ENCODE measurements at regions not wholly inside any gene's neighbourhood (a gene's known extent, or its start where the extent isn't known, plus 50 kb on each side); places are given as distances from the start of the nearest gene placed in this dataset.

- H3K4me3 ChIP-seq (ENCODE audit: low read depth, low read length) = no peak overlapping the region
These were observed 925.1 kb upstream of the ATXN7L3B start for GRCh38 chr12:73612551-73612950.

GRCh38 chr12:73623421-73623820 is 914.2 kb upstream of the ATXN7L3B start:
- no peak overlapping the region for H3K4me3 ChIP-seq (ENCODE audit: low read depth, low read length)
- no peak for DNase-seq (ENCODE audit: low read depth)
- no peak for TF ChIP-seq MYC (IDR thresholded peaks at IDR 0.05; ENCODE audit: low read depth, low read length)
- no peak for TF ChIP-seq POLR2A (IDR thresholded peaks at IDR 0.05; ENCODE audit: extremely low read depth, insufficient read length)
- no peak for TF ChIP-seq CTCF (IDR thresholded peaks at IDR 0.05; ENCODE audit: low read depth, low read length)
- TF ChIP-seq MAX (IDR thresholded peaks at IDR 0.05; ENCODE audit: low read depth, low read length) = no peak

More at GRCh38 chr12:73612551-73612950, 925.1 kb upstream of the ATXN7L3B start:
- DNase-seq (ENCODE audit: low read depth) = no peak
- no peak for TF ChIP-seq MYC (IDR thresholded peaks at IDR 0.05; ENCODE audit: low read depth, low read length)

GRCh38 chr12:73625226-73625625 is 912.4 kb upstream of the ATXN7L3B start:
- DNase-seq (ENCODE audit: low read depth) = no peak
- no peak for TF ChIP-seq POLR2A (IDR thresholded peaks at IDR 0.05; ENCODE audit: extremely low read depth, insufficient read length)
- TF ChIP-seq CTCF (IDR thresholded peaks at IDR 0.05; ENCODE audit: low read depth, low read length) = no peak
- TF ChIP-seq MAX (IDR thresholded peaks at IDR 0.05; ENCODE audit: low read depth, low read length) = no peak
- no peak for TF ChIP-seq MYC (IDR thresholded peaks at IDR 0.05; ENCODE audit: low read depth, low read length)
- no peak overlapping the region for H3K4me3 ChIP-seq (ENCODE audit: low read depth, low read length)

GRCh38 chr12:73629171-73629570 is 908.5 kb upstream of the ATXN7L3B start:
- no peak for DNase-seq (ENCODE audit: low read depth)
- no peak overlapping the region for H3K4me3 ChIP-seq (ENCODE audit: low read depth, low read length)
- no peak for TF ChIP-seq CTCF (IDR thresholded peaks at IDR 0.05; ENCODE audit: low read depth, low read length)
- no peak for TF ChIP-seq MAX (IDR thresholded peaks at IDR 0.05; ENCODE audit: low read depth, low read length)
- TF ChIP-seq POLR2A (IDR thresholded peaks at IDR 0.05; ENCODE audit: extremely low read depth, insufficient read length) = no peak
- no peak for TF ChIP-seq MYC (IDR thresholded peaks at IDR 0.05; ENCODE audit: low read depth, low read length)

GRCh38 chr12:73629893-73630831 is 907.5 kb upstream of the ATXN7L3B start:
- no peak overlapping the region for H3K4me3 ChIP-seq (ENCODE audit: low read depth, low read length)
- DNase-seq (ENCODE audit: low read depth) = no peak
- TF ChIP-seq POLR2A (IDR thresholded peaks at IDR 0.05; ENCODE audit: extremely low read depth, insufficient read length) = no peak
- TF ChIP-seq CTCF (IDR thresholded peaks at IDR 0.05; ENCODE audit: low read depth, low read length) = no peak
- no peak for TF ChIP-seq MAX (IDR thresholded peaks at IDR 0.05; ENCODE audit: low read depth, low read length)
- TF ChIP-seq MYC (IDR thresholded peaks at IDR 0.05; ENCODE audit: low read depth, low read length) = no peak

GRCh38 chr12:73632191-73632590 is 905.4 kb upstream of the ATXN7L3B start:
- H3K4me3 ChIP-seq (ENCODE audit: low read depth, low read length) = no peak overlapping the region
- TF ChIP-seq CTCF (IDR thresholded peaks at IDR 0.05; ENCODE audit: low read depth, low read length) (no peak), POLR2A (IDR thresholded peaks at IDR 0.05; ENCODE audit: extremely low read depth, insufficient read length) (no peak), MYC (IDR thresholded peaks at IDR 0.05; ENCODE audit: low read depth, low read length) (no peak), MAX (IDR thresholded peaks at IDR 0.05; ENCODE audit: low read depth, low read length) (no peak)
- DNase-seq (ENCODE audit: low read depth) = no peak
